ENCODE measurements at regions not wholly inside any gene's neighbourhood (a gene's known extent, or its start where the extent isn't known, plus 50 kb on each side); places are given as distances from the start of the nearest gene placed in this dataset.

DNA sequence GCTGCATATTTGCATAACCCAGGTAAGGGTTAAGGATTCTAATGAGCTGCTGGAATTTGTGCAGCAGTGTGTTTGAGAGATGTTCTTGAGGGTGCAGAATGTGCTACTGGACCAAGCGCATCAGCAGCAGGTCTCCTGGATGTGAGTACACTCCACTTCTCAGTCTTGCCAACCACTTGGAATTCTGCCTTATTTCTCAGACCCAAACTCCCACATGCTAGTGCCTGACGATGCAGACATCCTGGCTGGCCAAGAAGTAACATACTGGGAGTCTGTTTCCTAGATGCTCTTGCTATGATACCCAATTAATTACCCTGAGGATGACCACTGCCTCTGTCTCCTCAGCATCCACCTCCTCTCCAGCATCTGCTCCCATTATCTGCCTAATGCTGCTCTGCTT, 186.6 kb downstream of the MOXD1 start:
- TF ChIP-seq, protein P1, sequence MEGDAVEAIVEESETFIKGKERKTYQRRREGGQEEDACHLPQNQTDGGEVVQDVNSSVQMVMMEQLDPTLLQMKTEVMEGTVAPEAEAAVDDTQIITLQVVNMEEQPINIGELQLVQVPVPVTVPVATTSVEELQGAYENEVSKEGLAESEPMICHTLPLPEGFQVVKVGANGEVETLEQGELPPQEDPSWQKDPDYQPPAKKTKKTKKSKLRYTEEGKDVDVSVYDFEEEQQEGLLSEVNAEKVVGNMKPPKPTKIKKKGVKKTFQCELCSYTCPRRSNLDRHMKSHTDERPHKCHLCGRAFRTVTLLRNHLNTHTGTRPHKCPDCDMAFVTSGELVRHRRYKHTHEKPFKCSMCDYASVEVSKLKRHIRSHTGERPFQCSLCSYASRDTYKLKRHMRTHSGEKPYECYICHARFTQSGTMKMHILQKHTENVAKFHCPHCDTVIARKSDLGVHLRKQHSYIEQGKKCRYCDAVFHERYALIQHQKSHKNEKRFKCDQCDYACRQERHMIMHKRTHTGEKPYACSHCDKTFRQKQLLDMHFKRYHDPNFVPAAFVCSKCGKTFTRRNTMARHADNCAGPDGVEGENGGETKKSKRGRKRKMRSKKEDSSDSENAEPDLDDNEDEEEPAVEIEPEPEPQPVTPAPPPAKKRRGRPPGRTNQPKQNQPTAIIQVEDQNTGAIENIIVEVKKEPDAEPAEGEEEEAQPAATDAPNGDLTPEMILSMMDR (IDR thresholded peaks at IDR 0.05; ENCODE audit: insufficient read depth, low read length) = no peak
- no peak overlapping the region for H3K4me3 ChIP-seq (ENCODE audit: low read depth, low read length)
- no peak for DNase-seq (ENCODE audit: low read depth)

GRCh38 chr6:132213732-132214131, 187.5 kb downstream of the MOXD1 start:
- TF ChIP-seq, protein P1 (IDR thresholded peaks at IDR 0.05; ENCODE audit: insufficient read depth, low read length) = no peak
- no peak for DNase-seq (ENCODE audit: low read depth)
- H3K4me3 ChIP-seq (ENCODE audit: low read depth, low read length) = no peak overlapping the region

- DNase-seq (ENCODE audit: low read depth) = no peak
- TF ChIP-seq, protein P1 (IDR thresholded peaks at IDR 0.05; ENCODE audit: insufficient read depth, low read length) = no peak
- H3K4me3 ChIP-seq (ENCODE audit: low read depth, low read length) = no peak overlapping the region
Measured at GRCh38 chr6:132213191-132213590, 188.1 kb downstream of the MOXD1 start.

DNA sequence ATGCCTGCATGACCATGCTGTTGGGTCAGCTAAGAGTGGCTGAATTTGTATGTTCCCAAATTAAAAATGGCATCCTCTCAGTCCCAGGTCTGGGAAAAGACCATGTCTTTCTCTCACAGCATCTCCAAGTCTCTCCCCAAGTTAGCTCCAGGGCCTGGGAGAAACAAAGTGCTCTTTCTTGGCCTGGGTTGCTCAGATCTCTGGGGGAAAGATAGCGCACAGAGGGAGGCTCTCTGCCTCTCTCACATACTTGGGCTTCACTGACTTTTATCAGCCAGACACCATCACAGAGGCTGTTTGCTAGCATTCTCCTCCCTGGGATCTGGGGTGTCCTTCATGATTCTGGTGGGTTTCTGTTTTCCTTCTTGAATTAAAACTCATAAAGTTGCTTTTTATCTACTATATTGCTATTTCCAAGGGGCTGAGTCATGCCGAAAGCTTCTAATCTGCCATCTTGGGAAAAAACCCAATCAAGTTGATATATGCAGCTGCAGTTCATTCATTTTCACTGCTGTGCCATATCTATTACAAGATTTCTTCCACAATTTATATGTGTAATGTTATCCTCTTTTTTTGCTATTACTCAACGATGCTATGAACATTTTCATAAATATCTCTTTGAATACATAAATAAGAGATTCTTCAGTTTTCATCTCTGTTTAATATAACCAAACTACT, 190.2 kb downstream of the MOXD1 start:
- TF ChIP-seq, protein P1 (IDR thresholded peaks at IDR 0.05; ENCODE audit: insufficient read depth, low read length) = no peak
- no peak overlapping the region for H3K4me3 ChIP-seq (ENCODE audit: low read depth, low read length)
- no peak for DNase-seq (ENCODE audit: low read depth)

GRCh38 chr6:132209351-132209750, 191.9 kb downstream of the MOXD1 start:
- TF ChIP-seq, protein P1 (IDR thresholded peaks at IDR 0.05; ENCODE audit: insufficient read depth, low read length) = no peak
- DNase-seq (ENCODE audit: low read depth) = no peak

GRCh38 chr6:132207991-132208390, 193.3 kb downstream of the MOXD1 start:
- DNase-seq (ENCODE audit: low read depth) = no peak
- H3K4me3 ChIP-seq (ENCODE audit: low read depth, low read length) = no peak overlapping the region
- TF ChIP-seq, protein P1 (IDR thresholded peaks at IDR 0.05; ENCODE audit: insufficient read depth, low read length) = no peak

More at GRCh38 chr6:132209351-132209750, 191.9 kb downstream of the MOXD1 start:
- no peak overlapping the region for H3K4me3 ChIP-seq (ENCODE audit: low read depth, low read length)

DNA sequence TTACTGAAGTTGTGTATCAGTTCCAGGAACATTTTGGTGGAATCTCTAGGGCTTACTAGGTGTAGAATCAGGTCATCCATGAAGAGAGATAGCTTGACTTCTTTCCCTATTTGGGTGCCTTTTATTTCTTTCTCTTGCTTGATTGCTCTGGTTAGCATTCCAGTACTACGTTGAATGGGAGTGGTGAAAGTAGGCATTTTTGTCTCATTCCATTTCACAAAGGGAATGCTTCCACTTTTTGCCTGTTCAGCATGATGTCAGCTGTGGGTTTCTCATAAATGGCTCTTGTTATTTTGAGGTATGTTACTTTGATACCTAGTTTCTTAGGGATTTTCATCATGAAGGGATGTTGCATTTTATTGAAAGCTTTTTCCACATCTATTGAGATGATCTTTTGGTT, 195.3 kb downstream of the MOXD1 start:
- no peak for DNase-seq (ENCODE audit: low read depth)
- no peak overlapping the region for H3K4me3 ChIP-seq (ENCODE audit: low read depth, low read length)
- TF ChIP-seq, protein P1 (IDR thresholded peaks at IDR 0.05; ENCODE audit: insufficient read depth, low read length) = no peak
